SK-N-SH treated with all-trans-retinoic acid at 6 μM for 48 hours (cell line): ENCODE measurements at regions not wholly inside any gene's neighbourhood (a gene's known extent, or its start where the extent isn't known, plus 50 kb on each side); places are given as distances from the start of the nearest gene placed in this dataset.

Experiments used
- ATAC-seq: fragments of 200-7000 bp; cut with Tn5 transposase; 3 replicates; pipeline ENCODE4 v1.9.1; 2020; ENCODE audit warnings: mild to moderate bottlenecking, moderate library complexity
- ARNTL ChIP-seq: fragments of 450-650 bp; formaldehyde crosslinking; IDR thresholded peaks from 2 replicates; pipeline ENCODE4 v1.5.0; 2020; ENCODE audit warnings: low read depth, mild to moderate bottlenecking, moderate library complexity, borderline replicate concordance
- BACH2 ChIP-seq: fragments of 250-450 bp; sonication (Bioruptor Pico); IDR thresholded peaks from 2 replicates; pipeline ENCODE4 v1.9.0; 2021; ENCODE audit warnings: mild to moderate bottlenecking, borderline replicate concordance
- CREB5 ChIP-seq: fragments of 250-450 bp; sonication (Bioruptor Pico); IDR thresholded peaks from 2 replicates; pipeline ENCODE4 v1.5.1; 2020; ENCODE audit warnings: low read depth, mild to moderate bottlenecking, moderate library complexity
- CSRNP3 ChIP-seq: fragments of 250-450 bp; sonication (Bioruptor Pico); IDR thresholded peaks from 2 replicates; pipeline ENCODE4 v1.5.1; 2021; ENCODE audit warnings: mild to moderate bottlenecking, moderate library complexity
- GLIS3 ChIP-seq: fragments of 250-450 bp; sonication (Bioruptor Pico); IDR thresholded peaks from 2 replicates; pipeline ENCODE4 v1.5.0; 2020; ENCODE audit warnings: mild to moderate bottlenecking, moderate library complexity
- ISL1 ChIP-seq: fragments of 250-450 bp; sonication (Bioruptor Pico); IDR thresholded peaks from 2 replicates; pipeline ENCODE4 v2.1.2; 2022; ENCODE audit warnings: mild to moderate bottlenecking, moderate library complexity
- OSR1 ChIP-seq: fragments of 250-450 bp; sonication (Bioruptor Pico); IDR thresholded peaks from 2 replicates; pipeline ENCODE4 v1.8.0; 2022; ENCODE audit warnings: moderate library complexity, mild to moderate bottlenecking, inconsistent platforms
- POU6F1 ChIP-seq: fragments of 250-450 bp; sonication (Bioruptor Pico); IDR thresholded peaks from 2 replicates; pipeline ENCODE4 v1.8.0; 2021; ENCODE audit warnings: low read depth, mild to moderate bottlenecking, moderate library complexity, borderline replicate concordance
- PPARA ChIP-seq: fragments of 250-450 bp; sonication (Bioruptor Pico); IDR thresholded peaks from 2 replicates; pipeline ENCODE4 v1.5.0; 2020; ENCODE audit warnings: mild to moderate bottlenecking, borderline replicate concordance
- RARB ChIP-seq: fragments of 250-450 bp; sonication (Bioruptor Pico); IDR thresholded peaks from 2 replicates; pipeline ENCODE4 v1.8.0; 2021; ENCODE audit warnings: mild to moderate bottlenecking, moderate library complexity
- SNAI2 ChIP-seq: fragments of 250-450 bp; sonication (Bioruptor Pico); IDR thresholded peaks from 2 replicates; pipeline ENCODE4 v1.5.0; 2020; ENCODE audit warnings: mild to moderate bottlenecking, moderate library complexity
- TOX ChIP-seq: fragments of 250-450 bp; sonication (Bioruptor Pico); IDR thresholded peaks from 2 replicates; pipeline ENCODE4 v1.8.0; 2021; ENCODE audit warnings: mild to moderate bottlenecking, moderate library complexity, borderline replicate concordance
- TSHZ2 ChIP-seq: fragments of 250-450 bp; sonication (Bioruptor Pico); IDR thresholded peaks from 2 replicates; pipeline ENCODE4 v1.5.0; 2020; ENCODE audit warnings: mild to moderate bottlenecking, moderate library complexity
- ZC3H10 ChIP-seq: fragments of 250-450 bp; sonication (Bioruptor Pico); IDR thresholded peaks from 2 replicates; pipeline ENCODE4 v1.5.1; 2021; ENCODE audit warnings: mild to moderate bottlenecking, moderate library complexity
- ZFP3 ChIP-seq: fragments of 250-450 bp; sonication (Bioruptor Pico); IDR thresholded peaks from 2 replicates; pipeline ENCODE4 v1.5.0; 2020; ENCODE audit warnings: mild to moderate bottlenecking, moderate library complexity
- ZFP30 ChIP-seq: fragments of 450-650 bp; formaldehyde crosslinking; IDR thresholded peaks from 2 replicates; pipeline ENCODE4 v1.5.0; 2022; ENCODE audit warnings: mild to moderate bottlenecking, moderate library complexity
- ZNF565 ChIP-seq: fragments of 450-650 bp; formaldehyde crosslinking; conservative IDR thresholded peaks from 2 replicates; pipeline ENCODE4 v1.5.0; 2020; ENCODE audit warnings: low read depth, mild to moderate bottlenecking, moderate library complexity
- ZNF70 ChIP-seq: fragments of 450-650 bp; formaldehyde crosslinking; IDR thresholded peaks from 2 replicates; pipeline ENCODE4 v1.5.0; 2020; ENCODE audit warnings: mild to moderate bottlenecking, moderate library complexity
- ZNF8 ChIP-seq: fragments of 450-650 bp; formaldehyde crosslinking; IDR thresholded peaks from 2 replicates; pipeline ENCODE4 v1.5.0; 2020; ENCODE audit warnings: mild to moderate bottlenecking, moderate library complexity

- no peak for ATAC-seq
- TF ChIP-seq SNAI2 (CRISPR knock-in tag) = no peak
- no peak for TF ChIP-seq ARNTL (CRISPR knock-in tag)
- TF ChIP-seq RARB (CRISPR knock-in tag) = no peak
- TF ChIP-seq ZFP30 (CRISPR knock-in tag) = no peak
- TF ChIP-seq POU6F1 (CRISPR knock-in tag) = no peak
- TF ChIP-seq ZC3H10 = no peak
- TF ChIP-seq CSRNP3 (CRISPR knock-in tag) = no peak
- TF ChIP-seq ZNF70 = no peak
- TF ChIP-seq ISL1 (CRISPR knock-in tag) = no peak
- TF ChIP-seq TSHZ2 (CRISPR knock-in tag) = no peak
- TF ChIP-seq ZNF565 = no peak
These were observed 971.6 kb downstream of the SUCLG1 start for GRCh38 chr2:83487451-83487850.

GRCh38 chr2:83481436-83481835 lies 977.6 kb downstream of the SUCLG1 start:
- TF ChIP-seq PPARA (CRISPR knock-in tag) = no peak
- TF ChIP-seq TOX = no peak
- TF ChIP-seq ZNF8 (CRISPR knock-in tag) = no peak
- no peak for TF ChIP-seq CREB5 (CRISPR knock-in tag)
- TF ChIP-seq ARNTL (CRISPR knock-in tag) = no peak
- no peak for TF ChIP-seq OSR1 (CRISPR knock-in tag)
- TF ChIP-seq ZNF70 = no peak
- TF ChIP-seq SNAI2 (CRISPR knock-in tag) = no peak
- no peak for ATAC-seq

- ATAC-seq = no peak
- TF ChIP-seq ZNF8 (CRISPR knock-in tag) (no peak), ZC3H10 (no peak), ZNF565 (no peak), RARB (CRISPR knock-in tag) (no peak), POU6F1 (CRISPR knock-in tag) (no peak), GLIS3 (no peak), CREB5 (CRISPR knock-in tag) (no peak), CSRNP3 (CRISPR knock-in tag) (no peak), BACH2 (CRISPR knock-in tag) (no peak), TOX (no peak), ZFP3 (CRISPR knock-in tag) (no peak)
These were observed 981.0 kb downstream of the SUCLG1 start for GRCh38 chr2:83478037-83478436.
